SK-N-MC (cell line): ENCODE measurements at regions not wholly inside any gene's neighbourhood (a gene's known extent, or its start where the extent isn't known, plus 50 kb on each side); places are given as distances from the start of the nearest gene placed in this dataset.

Experiments used
- EZH2 ChIP-seq: fragments of 200-600 bp; sonication (generic); IDR thresholded peaks from one replicate; pipeline ENCODE4 v1.6.1; 2017; ENCODE audit warnings: antibody characterized with exemption
- FOXP2 ChIP-seq: optimal IDR thresholded peaks from 2 replicates; pipeline ENCODE3; 2011; ENCODE audit warnings: mild to moderate bottlenecking, moderate library complexity; ENCODE audit not compliant: insufficient read depth; ENCODE audit errors: extremely low read length, control extremely low read depth
- POLR2AphosphoS5 ChIP-seq: IDR thresholded peaks from 2 replicates; pipeline ENCODE4 v1.6.1; 2012; ENCODE audit warnings: mild to moderate bottlenecking, low read depth, low read length, borderline replicate concordance

- no peak for TF ChIP-seq EZH2
- TF ChIP-seq POLR2AphosphoS5: no peak
- no peak for TF ChIP-seq FOXP2
These were observed 465.4 kb downstream of the CD109 start for GRCh38 chr6:74161380-74161779.
